ENCODE measurements at regions not wholly inside any gene's neighbourhood (a gene's known extent, or its start where the extent isn't known, plus 50 kb on each side); places are given as distances from the start of the nearest gene placed in this dataset.
A peak's percentile ranks its signal among the peaks of the same experiment; 100 is the strongest.

- Histone ChIP-seq H4K20me1 (ENCODE audit: insufficient read depth) (no peaks in the 10 kb centered on the region), H3K4me2 (ENCODE audit: low read length) (peak overlapping the region; percentile 93), H3K9me3 (ENCODE audit: control insufficient read depth in 1 of 2, insufficient read depth in 1 of 2, low read depth in 1 of 2, low read length in 2 of 2) (no peaks in the 10 kb centered on the region), H3K27me3 (ENCODE audit: insufficient read depth, low read length) (no peaks in the 10 kb centered on the region), H2AFZ (ENCODE audit: low read depth, low read length, poor library complexity, severe bottlenecking) (peak overlapping the region; percentile 97), H3K27ac (ENCODE audit: low read depth, low read length) (no peak overlapping the region), H3K4me1 (ENCODE audit: control insufficient read depth in 1 of 2, insufficient read depth in 2 of 2, low read length in 2 of 2) (peaks cover 13 to 19% of the 10 kb centered on the region in 2 experiments), H3K36me3 (ENCODE audit: control insufficient read depth in 1 of 2, insufficient read depth in 2 of 2, low read length in 2 of 2) (no peaks in the 10 kb centered on the region), H3K9me2 (ENCODE audit: insufficient read depth) (no peaks in the 10 kb centered on the region), H3K9ac (ENCODE audit: low read length) (no peak overlapping the region), H3K4me3 (replicated peaks in 1 of 2; ENCODE audit: low read depth in 1 of 2, low read length in 2 of 2) (0 out of 4 replicates have a peak overlapping the region, but pooled peaks of 1 of the 2 experiments have one; percentile 55), H3K79me2 (ENCODE audit: insufficient read depth, low read length) (no peaks in the 10 kb centered on the region)
- BruUV-seq (replicated peaks) = no TSS peak
- ATAC-seq (peak; percentile 26; the same call in 1 of the 2 replicates), DNase-seq (ENCODE audit: low read depth, low spot score) (peak; percentile 23)
- RAD21 ChIA-PET (ENCODE audit: low non-redundant PET in 1 of 2, low total read pairs in 2 of 2, uncharacterized antibody in 2 of 2, unreplicated experiment in 2 of 2) = interaction anchor here (1.0 to 1.4 kb wide), 2 partner anchors 112 kb away, joined by 7 to 10 read pairs; no protein-coding TSS in a partner anchor
- CTCF ChIA-PET = interaction anchor here (0.6 to 1.8 kb wide), 11 partner anchors 14 to 155 kb away, joined by 3 to 37 read pairs (median 3); no protein-coding TSS in a partner anchor
- POLR2A ChIA-PET = interaction anchor here (0.8 to 1.0 kb wide), 2 partner anchors 111 to 112 kb away, joined by 3 to 5 read pairs; no protein-coding TSS in a partner anchor
- intact Hi-C loops (cut with micrococcal nuclease) = loop anchor here (1.0 to 10.0 kb wide), 3 partner anchors 112 to 352 kb away; no protein-coding TSS in a partner anchor
- TF ChIP-seq ZNF274 (IDR thresholded peaks at IDR 0.05; ENCODE audit: low read depth, low read length) (no peak), FOSL1 (IDR thresholded peaks at IDR 0.05; ENCODE audit: low read depth) (peak; percentile 19; the same call in 1 of the 2 replicates), ATF3 (IDR thresholded peaks at IDR 0.05) (no peak), SP1 (IDR thresholded peaks at IDR 0.05; ENCODE audit: low read depth) (0 out of 2 replicates have a peak, but pooled peaks have one; percentile 40), SRF (IDR thresholded peaks at IDR 0.05; ENCODE audit: low read depth) (peak; percentile 67), YY1 (IDR thresholded peaks at IDR 0.05; ENCODE audit: extremely low read depth, insufficient replicate concordance, low read depth, low read length) (peak; percentile 36), RAD21 (IDR thresholded peaks at IDR 0.05; ENCODE audit: low read depth) (no peak), ZFX (IDR thresholded peaks at IDR 0.05) (no peak), EGR1 (IDR thresholded peaks at IDR 0.05; ENCODE audit: low read depth) (peak; percentile 85), ELF1 (IDR thresholded peaks at IDR 0.05; ENCODE audit: borderline replicate concordance, low read depth) (peak; percentile 48; the same call in 1 of the 2 replicates), POLR2AphosphoS5 (IDR thresholded peaks at IDR 0.05; ENCODE audit: low read depth, low read length) (no peak), CEBPB (IDR thresholded peaks at IDR 0.05; ENCODE audit: low read depth) (no peak), POLR2A (IDR thresholded peaks at IDR 0.05; ENCODE audit: borderline replicate concordance, extremely low read depth, insufficient read depth, insufficient read length) (no peak), EZH2 (IDR thresholded peaks at IDR 0.05) (no peak), JUND (IDR thresholded peaks at IDR 0.05) (peak; percentile 52), EZH2phosphoT487 (IDR thresholded peaks at IDR 0.05; ENCODE audit: borderline replicate concordance) (no peak), SIN3A (IDR thresholded peaks at IDR 0.05; ENCODE audit: low read depth) (no peak), CBX3 (IDR thresholded peaks at IDR 0.05; ENCODE audit: low read depth) (peak; percentile 20; the same call in 1 of the 2 replicates), MAX (IDR thresholded peaks at IDR 0.05) (no peak)
- TF ChIP-seq, protein P1, sequence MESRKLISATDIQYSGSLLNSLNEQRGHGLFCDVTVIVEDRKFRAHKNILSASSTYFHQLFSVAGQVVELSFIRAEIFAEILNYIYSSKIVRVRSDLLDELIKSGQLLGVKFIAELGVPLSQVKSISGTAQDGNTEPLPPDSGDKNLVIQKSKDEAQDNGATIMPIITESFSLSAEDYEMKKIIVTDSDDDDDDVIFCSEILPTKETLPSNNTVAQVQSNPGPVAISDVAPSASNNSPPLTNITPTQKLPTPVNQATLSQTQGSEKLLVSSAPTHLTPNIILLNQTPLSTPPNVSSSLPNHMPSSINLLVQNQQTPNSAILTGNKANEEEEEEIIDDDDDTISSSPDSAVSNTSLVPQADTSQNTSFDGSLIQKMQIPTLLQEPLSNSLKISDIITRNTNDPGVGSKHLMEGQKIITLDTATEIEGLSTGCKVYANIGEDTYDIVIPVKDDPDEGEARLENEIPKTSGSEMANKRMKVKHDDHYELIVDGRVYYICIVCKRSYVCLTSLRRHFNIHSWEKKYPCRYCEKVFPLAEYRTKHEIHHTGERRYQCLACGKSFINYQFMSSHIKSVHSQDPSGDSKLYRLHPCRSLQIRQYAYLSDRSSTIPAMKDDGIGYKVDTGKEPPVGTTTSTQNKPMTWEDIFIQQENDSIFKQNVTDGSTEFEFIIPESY (IDR thresholded peaks at IDR 0.05; ENCODE audit: extremely low read depth, insufficient replicate concordance, low read length) = no peak
- TF ChIP-seq, protein P2, sequence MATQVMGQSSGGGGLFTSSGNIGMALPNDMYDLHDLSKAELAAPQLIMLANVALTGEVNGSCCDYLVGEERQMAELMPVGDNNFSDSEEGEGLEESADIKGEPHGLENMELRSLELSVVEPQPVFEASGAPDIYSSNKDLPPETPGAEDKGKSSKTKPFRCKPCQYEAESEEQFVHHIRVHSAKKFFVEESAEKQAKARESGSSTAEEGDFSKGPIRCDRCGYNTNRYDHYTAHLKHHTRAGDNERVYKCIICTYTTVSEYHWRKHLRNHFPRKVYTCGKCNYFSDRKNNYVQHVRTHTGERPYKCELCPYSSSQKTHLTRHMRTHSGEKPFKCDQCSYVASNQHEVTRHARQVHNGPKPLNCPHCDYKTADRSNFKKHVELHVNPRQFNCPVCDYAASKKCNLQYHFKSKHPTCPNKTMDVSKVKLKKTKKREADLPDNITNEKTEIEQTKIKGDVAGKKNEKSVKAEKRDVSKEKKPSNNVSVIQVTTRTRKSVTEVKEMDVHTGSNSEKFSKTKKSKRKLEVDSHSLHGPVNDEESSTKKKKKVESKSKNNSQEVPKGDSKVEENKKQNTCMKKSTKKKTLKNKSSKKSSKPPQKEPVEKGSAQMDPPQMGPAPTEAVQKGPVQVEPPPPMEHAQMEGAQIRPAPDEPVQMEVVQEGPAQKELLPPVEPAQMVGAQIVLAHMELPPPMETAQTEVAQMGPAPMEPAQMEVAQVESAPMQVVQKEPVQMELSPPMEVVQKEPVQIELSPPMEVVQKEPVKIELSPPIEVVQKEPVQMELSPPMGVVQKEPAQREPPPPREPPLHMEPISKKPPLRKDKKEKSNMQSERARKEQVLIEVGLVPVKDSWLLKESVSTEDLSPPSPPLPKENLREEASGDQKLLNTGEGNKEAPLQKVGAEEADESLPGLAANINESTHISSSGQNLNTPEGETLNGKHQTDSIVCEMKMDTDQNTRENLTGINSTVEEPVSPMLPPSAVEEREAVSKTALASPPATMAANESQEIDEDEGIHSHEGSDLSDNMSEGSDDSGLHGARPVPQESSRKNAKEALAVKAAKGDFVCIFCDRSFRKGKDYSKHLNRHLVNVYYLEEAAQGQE (IDR thresholded peaks at IDR 0.05; ENCODE audit: low read depth) = no peak
Measured at GRCh38 chr15:89016549-89017041, 71.7 kb upstream of the ABHD2 start.
